ENCODE measurements at regions not wholly inside any gene's neighbourhood (a gene's known extent, or its start where the extent isn't known, plus 50 kb on each side); places are given as distances from the start of the nearest gene placed in this dataset.

DNA sequence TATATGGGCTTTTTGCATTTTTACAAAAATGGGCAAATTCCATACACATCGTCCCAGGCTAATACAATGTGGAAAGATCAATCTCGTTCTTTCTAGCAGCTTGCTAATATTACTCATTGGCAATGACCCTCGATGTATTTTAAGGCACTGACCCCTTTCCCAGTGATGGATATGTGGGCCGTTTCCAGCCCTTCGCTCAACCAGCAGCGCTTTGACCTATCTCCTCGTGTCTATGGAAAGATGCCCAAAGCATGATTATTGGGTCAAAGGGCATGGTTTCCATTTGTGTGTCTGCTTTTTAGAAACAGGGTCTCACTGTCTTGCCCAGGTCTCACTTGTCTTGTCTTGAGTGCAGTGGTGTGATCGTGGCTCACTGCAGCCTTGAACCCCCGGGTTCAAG lies 273.8 kb downstream of the MRTFB start:
- H3K9me3 ChIP-seq (ENCODE audit: low read length) = no peaks in the 10 kb centered on the region
- H3K27ac ChIP-seq (ENCODE audit: low read depth, low read length) = no peak overlapping the region

DNA sequence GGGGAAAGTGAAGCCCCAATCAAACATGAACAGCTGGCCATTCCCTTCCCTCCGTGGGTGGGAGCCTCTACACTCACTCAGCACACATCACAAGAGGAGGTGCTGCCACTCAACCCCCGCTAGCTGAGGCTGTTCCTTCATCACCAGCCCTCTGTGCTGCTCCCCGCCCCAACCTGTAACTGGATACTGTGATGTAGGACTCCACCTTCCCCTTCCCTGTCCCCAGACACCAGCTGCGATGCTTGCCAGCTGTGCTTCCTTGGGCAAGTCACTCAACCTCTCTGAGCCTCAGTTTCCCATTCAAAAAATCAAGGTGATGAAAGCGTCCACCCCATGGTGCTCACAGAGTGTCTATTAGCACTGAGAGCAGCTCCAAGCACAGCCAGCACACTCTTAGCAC lies 273.2 kb downstream of the MRTFB start:
- H3K27me3 ChIP-seq (ENCODE audit: control insufficient read depth in 1 of 2, insufficient read depth in 2 of 2, low read length in 2 of 2) = no peaks in the 10 kb centered on the region
- no peak overlapping the region for H3K9ac ChIP-seq (ENCODE audit: low read length)
- no peak overlapping the region for H3K4me3 ChIP-seq (ENCODE audit: low read depth in 1 of 2, low read length in 2 of 2)
- no peak overlapping the region for H3K27ac ChIP-seq (ENCODE audit: low read depth, low read length)
- no peaks in the 10 kb centered on the region for H3K36me3 ChIP-seq (ENCODE audit: insufficient read depth, low read length)
- no peaks in the 10 kb centered on the region for H3K4me1 ChIP-seq (ENCODE audit: insufficient read depth, low read length)
- no peaks in the 10 kb centered on the region for H3K9me3 ChIP-seq (ENCODE audit: low read length)

More for the DNA sequence above, 273.8 kb downstream of the MRTFB start:
- H3K4me3 ChIP-seq (ENCODE audit: low read depth in 1 of 2, low read length in 2 of 2) = no peak overlapping the region
- H3K4me1 ChIP-seq (ENCODE audit: insufficient read depth, low read length) = no peaks in the 10 kb centered on the region
- no peak overlapping the region for H3K9ac ChIP-seq (ENCODE audit: low read length)
- H3K27me3 ChIP-seq (ENCODE audit: control insufficient read depth in 1 of 2, insufficient read depth in 2 of 2, low read length in 2 of 2) = no peaks in the 10 kb centered on the region
- H3K36me3 ChIP-seq (ENCODE audit: insufficient read depth, low read length) = no peaks in the 10 kb centered on the region

DNA sequence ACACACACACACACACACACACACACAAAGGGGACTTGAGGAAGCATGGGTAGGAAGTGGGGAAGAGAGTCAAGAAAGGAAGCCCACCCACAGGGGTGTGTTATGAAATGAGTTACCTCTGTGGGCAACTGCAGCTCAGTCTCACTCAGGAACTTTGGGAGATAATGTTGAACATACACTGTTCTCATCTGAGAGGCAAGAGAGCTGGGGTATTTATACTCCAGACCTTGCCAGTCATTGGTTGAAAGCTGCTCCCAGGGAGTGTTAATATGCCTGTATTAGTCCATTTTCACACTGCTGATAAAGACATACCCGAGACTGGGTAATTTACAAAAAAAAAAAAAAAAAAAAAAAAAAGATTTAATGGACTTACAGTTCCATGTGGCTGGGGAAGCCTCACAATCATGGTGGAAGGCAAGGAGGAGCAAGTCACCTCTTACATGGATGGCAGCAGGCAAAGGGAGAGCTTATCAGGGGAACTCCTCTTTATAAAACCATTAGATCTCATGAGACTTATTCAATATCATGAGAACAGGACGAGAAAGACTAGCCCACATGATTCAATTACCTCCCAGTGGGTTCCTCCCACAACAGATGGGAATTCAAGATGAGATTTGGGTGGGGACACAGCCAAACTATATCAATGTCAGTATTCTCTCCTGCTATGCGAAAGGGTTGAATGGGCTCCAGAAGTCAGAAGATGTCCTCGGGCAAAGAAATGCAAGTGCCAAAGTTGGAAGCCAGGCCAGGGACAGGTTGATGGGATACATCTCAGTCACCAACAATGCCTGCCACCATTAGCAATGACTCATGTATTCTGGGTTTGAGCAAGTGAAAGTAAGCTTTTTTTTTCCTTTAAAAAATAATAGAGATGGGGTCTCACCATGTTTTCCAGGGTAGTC lies 270.5 kb downstream of the MRTFB start:
- H3K36me3 ChIP-seq (ENCODE audit: insufficient read depth, low read length) = no peaks in the 10 kb centered on the region
- H3K9ac ChIP-seq (ENCODE audit: low read length) = no peak overlapping the region
- no peaks in the 10 kb centered on the region for H3K9me3 ChIP-seq (ENCODE audit: low read length)
- no peak overlapping the region for H3K4me3 ChIP-seq (ENCODE audit: low read depth in 1 of 2, low read length in 2 of 2)
- H3K27ac ChIP-seq (ENCODE audit: low read depth, low read length) = no peak overlapping the region
- no peaks in the 10 kb centered on the region for H3K4me1 ChIP-seq (ENCODE audit: insufficient read depth, low read length)
- no peaks in the 10 kb centered on the region for H3K27me3 ChIP-seq (ENCODE audit: control insufficient read depth in 1 of 2, insufficient read depth in 2 of 2, low read length in 2 of 2)

DNA sequence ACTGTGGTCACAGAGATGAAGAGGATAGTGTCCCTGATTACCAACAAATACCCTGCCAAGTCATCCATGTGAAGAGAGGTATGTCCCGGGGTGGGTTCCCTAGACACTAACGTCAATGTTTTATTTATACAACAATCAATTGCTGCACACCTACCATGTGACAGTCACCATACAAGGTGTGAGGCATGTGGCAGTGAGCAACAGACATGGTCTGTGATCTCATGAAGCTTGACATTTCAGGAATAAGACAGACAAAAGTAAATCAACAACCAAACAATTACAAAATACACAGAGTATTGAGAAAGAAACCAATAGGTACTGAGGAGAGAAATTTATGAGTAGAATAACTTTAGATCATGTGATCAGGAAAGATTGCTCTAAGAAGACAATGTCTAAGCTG lies 268.6 kb downstream of the MRTFB start:
- Histone ChIP-seq H3K9ac (ENCODE audit: low read length) (no peak overlapping the region), H3K9me3 (ENCODE audit: low read length) (no peaks in the 10 kb centered on the region), H3K4me1 (ENCODE audit: insufficient read depth, low read length) (no peaks in the 10 kb centered on the region), H3K27me3 (ENCODE audit: control insufficient read depth in 1 of 2, insufficient read depth in 2 of 2, low read length in 2 of 2) (no peaks in the 10 kb centered on the region), H3K4me3 (ENCODE audit: low read depth in 1 of 2, low read length in 2 of 2) (no peak overlapping the region), H3K27ac (ENCODE audit: low read depth, low read length) (no peak overlapping the region), H3K36me3 (ENCODE audit: insufficient read depth, low read length) (no peaks in the 10 kb centered on the region)

DNA sequence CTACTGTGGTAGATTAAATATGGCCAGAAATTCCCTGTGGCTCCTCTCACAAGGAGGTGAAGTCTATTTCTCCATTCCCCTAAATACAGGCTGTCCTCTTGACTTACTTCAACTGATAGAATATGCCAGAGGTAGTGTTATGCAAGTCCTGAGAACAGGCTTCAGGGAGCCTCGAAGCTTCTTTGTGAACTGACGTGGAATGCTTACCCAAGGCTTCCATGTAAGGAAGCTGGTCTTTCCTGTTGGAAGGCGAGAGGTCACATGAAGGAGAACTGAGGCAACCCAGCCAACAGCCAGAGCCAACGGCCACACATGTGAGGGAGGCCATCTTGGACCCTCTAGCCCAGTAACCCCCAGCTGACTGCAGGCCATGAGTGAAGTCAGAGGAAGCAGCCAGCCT lies 267.9 kb downstream of the MRTFB start:
- Histone ChIP-seq H3K36me3 (ENCODE audit: insufficient read depth, low read length) (no peaks in the 10 kb centered on the region), H3K4me1 (ENCODE audit: insufficient read depth, low read length) (no peaks in the 10 kb centered on the region), H3K9ac (ENCODE audit: low read length) (no peak overlapping the region), H3K9me3 (ENCODE audit: low read length) (no peaks in the 10 kb centered on the region), H3K4me3 (ENCODE audit: low read depth in 1 of 2, low read length in 2 of 2) (no peak overlapping the region), H3K27ac (ENCODE audit: low read depth, low read length) (no peak overlapping the region), H3K27me3 (ENCODE audit: control insufficient read depth in 1 of 2, insufficient read depth in 2 of 2, low read length in 2 of 2) (no peaks in the 10 kb centered on the region)

DNA sequence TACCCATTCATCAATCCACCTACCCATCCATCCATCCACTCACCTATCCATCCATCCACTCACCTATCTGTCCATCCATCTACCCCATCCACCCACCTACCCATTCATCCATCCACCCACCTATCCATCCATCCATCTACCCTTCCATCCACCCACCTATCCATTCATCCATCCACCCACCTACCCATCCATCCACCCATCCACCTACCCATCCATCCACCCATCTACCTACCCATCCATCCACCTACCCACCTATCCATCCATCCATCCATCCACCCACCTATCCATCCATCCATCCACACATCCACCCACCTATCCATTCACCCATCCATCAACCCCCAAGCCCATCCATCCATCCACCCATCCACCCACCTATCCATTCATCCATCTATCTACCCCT lies 267.1 kb downstream of the MRTFB start:
- no peak overlapping the region for H3K27ac ChIP-seq (ENCODE audit: low read depth, low read length)
- H3K9ac ChIP-seq (ENCODE audit: low read length) = no peak overlapping the region
- H3K9me3 ChIP-seq (ENCODE audit: low read length) = no peaks in the 10 kb centered on the region
- no peak overlapping the region for H3K4me3 ChIP-seq (ENCODE audit: low read depth in 1 of 2, low read length in 2 of 2)
- H3K4me1 ChIP-seq (ENCODE audit: insufficient read depth, low read length) = no peaks in the 10 kb centered on the region
- no peaks in the 10 kb centered on the region for H3K36me3 ChIP-seq (ENCODE audit: insufficient read depth, low read length)
- H3K27me3 ChIP-seq (ENCODE audit: control insufficient read depth in 1 of 2, insufficient read depth in 2 of 2, low read length in 2 of 2) = no peaks in the 10 kb centered on the region

DNA sequence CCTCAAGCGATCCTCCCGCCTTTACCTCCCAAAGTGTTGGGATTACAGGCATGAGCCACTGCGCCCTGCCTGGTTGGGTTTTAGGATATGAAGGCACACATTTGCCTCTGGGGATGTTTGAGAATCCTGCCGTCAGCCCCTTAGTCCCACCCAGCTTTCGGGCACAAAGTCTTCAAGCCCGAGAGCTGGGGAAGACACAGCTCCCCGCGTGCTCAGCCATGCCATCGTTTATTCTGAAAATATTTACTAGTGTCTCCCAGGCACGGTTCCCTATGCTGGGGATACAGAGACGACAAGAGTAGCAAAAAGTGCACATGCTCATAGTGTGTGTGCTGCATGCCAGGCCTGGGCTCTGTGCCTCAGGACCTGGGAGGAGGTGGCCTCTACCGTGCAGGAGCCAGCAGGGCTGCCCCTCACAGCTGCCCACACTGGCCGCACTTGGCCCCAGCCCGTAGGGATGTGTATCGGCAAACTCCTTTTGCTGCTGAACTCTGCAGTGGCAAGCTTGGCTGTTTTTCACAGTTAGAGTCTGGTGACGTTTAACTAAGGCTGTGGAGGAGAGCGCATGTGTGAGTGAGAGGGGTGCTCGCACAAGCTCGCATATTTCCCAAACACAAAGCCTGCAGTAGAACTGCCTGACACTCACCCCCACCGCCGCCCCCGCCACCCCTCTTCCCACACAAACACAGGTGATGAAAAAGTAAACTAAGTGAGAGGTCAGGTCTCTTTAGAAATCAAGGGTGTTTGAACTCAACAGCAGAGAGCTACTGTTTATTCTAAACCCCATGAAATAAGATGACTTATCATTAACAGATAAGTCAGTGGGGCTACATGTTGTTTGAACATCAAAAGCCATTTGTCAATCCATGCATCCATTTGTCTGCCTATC lies 266.4 kb downstream of the MRTFB start:
- H3K9me3 ChIP-seq (ENCODE audit: low read length) = no peaks in the 10 kb centered on the region
- H3K27ac ChIP-seq (ENCODE audit: low read depth, low read length) = no peak overlapping the region
- no peaks in the 10 kb centered on the region for H3K4me1 ChIP-seq (ENCODE audit: insufficient read depth, low read length)
- peak overlapping the region in 1 of 2 donors; percentile 38 for H3K4me3 ChIP-seq (ENCODE audit: low read depth in 1 of 2, low read length in 2 of 2)
- no peak overlapping the region for H3K9ac ChIP-seq (ENCODE audit: low read length)
- H3K27me3 ChIP-seq (ENCODE audit: control insufficient read depth in 1 of 2, insufficient read depth in 2 of 2, low read length in 2 of 2) = no peaks in the 10 kb centered on the region
- no peaks in the 10 kb centered on the region for H3K36me3 ChIP-seq (ENCODE audit: insufficient read depth, low read length)

DNA sequence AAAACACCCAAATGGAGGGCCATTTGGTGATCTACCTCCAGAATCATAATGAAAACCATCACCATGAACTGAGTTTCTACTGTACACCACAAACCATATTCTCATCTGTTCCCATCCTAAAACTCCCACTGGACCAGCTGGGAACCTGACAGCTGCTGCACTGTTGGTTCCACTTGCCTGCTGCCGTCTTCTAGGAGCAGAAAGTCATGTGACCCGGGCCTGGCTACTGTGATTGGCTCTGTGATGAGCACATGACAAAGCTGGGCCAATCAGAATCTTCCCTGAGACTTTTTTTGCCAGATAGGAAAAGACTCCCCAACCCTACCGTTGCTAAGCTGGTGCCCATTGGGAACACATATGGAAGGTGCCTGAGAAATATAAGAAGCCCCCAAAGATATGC lies 264.2 kb downstream of the MRTFB start:
- no peaks in the 10 kb centered on the region for H3K36me3 ChIP-seq (ENCODE audit: insufficient read depth, low read length)
- H3K4me3 ChIP-seq (ENCODE audit: low read depth in 1 of 2, low read length in 2 of 2) = no peak overlapping the region
- no peak overlapping the region for H3K9ac ChIP-seq (ENCODE audit: low read length)
- H3K27me3 ChIP-seq (ENCODE audit: control insufficient read depth in 1 of 2, insufficient read depth in 2 of 2, low read length in 2 of 2) = no peaks in the 10 kb centered on the region
- no peaks in the 10 kb centered on the region for H3K4me1 ChIP-seq (ENCODE audit: insufficient read depth, low read length)
- no peak overlapping the region for H3K27ac ChIP-seq (ENCODE audit: low read depth, low read length)
- H3K9me3 ChIP-seq (ENCODE audit: low read length) = no peaks in the 10 kb centered on the region

DNA sequence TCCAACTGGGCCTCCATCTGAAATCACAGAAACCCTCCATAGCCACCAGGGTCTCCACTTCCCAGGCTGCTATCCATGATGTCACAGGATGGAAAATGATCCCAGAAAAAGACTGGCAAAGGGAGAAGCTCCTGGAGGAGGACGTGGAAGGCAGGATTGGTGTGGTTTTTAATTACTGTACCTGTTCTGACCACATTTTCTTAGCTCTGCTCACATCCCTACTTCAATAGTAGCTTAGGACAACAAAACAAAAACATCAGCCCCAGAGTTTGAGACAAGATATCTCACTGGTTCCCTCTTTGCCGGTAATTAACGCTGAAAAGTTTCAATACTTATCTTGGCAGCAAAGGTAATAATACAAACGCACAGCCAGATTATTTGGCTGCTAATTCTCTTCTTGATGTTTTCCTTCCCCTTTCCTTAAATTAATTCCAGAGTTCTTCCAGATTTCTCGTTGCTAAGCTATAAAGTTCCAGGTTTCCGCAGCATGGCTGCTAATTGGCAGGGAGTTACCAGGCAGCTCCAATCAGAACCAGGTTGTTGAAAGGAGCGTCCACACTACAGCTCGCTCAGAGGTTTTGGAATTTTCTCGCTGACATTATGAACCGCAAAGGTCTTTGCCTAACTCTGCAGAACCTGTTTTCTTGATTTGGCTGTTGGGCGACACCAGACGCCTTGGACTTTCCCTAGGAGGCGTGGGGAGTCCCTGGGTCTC lies 263.4 kb downstream of the MRTFB start:
- no peaks in the 10 kb centered on the region for H3K4me1 ChIP-seq (ENCODE audit: insufficient read depth, low read length)
- no peaks in the 10 kb centered on the region for H3K9me3 ChIP-seq (ENCODE audit: low read length)
- H3K27ac ChIP-seq (ENCODE audit: low read depth, low read length) = no peak overlapping the region
- H3K4me3 ChIP-seq (ENCODE audit: low read depth in 1 of 2, low read length in 2 of 2) = no peak overlapping the region
- H3K27me3 ChIP-seq (ENCODE audit: control insufficient read depth in 1 of 2, insufficient read depth in 2 of 2, low read length in 2 of 2) = no peaks in the 10 kb centered on the region
- no peaks in the 10 kb centered on the region for H3K36me3 ChIP-seq (ENCODE audit: insufficient read depth, low read length)
- no peak overlapping the region for H3K9ac ChIP-seq (ENCODE audit: low read length)

DNA sequence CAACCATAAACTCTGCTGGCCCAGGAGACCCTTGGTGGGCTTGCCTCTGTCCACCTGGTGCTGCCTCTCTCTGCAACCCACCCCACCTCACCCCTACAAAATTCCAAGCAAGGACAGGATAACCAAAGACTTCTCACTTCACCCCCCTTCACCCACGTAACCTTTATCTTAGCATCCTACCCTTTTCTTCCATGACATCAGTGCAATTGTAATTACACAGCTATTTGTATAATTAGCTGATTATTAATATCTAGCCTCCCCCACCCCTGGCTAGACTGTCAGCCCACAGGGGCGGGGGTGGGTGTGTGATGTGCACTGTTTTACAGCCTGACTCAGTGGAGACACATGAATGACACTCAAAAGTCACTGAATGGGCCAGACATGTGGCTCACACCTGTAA lies 262.2 kb downstream of the MRTFB start:
- H3K9ac ChIP-seq (ENCODE audit: low read length) = no peak overlapping the region
- no peak overlapping the region for H3K4me3 ChIP-seq (ENCODE audit: low read depth in 1 of 2, low read length in 2 of 2)
- H3K9me3 ChIP-seq (ENCODE audit: low read length) = no peaks in the 10 kb centered on the region
- H3K36me3 ChIP-seq (ENCODE audit: insufficient read depth, low read length) = peaks cover 2% of the 10 kb centered on the region
- H3K27me3 ChIP-seq (ENCODE audit: control insufficient read depth in 1 of 2, insufficient read depth in 2 of 2, low read length in 2 of 2) = no peaks in the 10 kb centered on the region
- H3K4me1 ChIP-seq (ENCODE audit: insufficient read depth, low read length) = no peaks in the 10 kb centered on the region
- H3K27ac ChIP-seq (ENCODE audit: low read depth, low read length) = no peak overlapping the region

DNA sequence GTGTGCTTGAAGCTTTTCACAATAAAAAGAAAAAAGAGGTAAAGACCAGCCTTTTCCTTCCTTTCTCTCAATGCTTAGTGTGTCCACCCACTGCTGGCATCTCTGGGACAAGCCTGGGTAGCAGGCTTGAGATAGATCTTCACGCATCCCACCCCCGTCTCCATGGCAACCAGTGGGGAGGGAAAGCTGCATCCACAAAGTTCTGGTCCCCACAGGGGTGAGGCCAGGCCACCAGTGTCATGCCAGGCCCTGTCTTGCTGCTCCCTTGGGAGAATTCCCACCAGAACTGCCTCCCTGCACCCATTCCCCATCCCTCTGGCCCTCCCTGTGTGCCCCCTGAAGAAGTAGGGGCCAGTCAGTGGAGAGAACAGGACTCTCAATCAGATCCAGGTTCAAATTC lies 259.9 kb downstream of the MRTFB start:
- H3K4me1 ChIP-seq (ENCODE audit: insufficient read depth, low read length) = peaks cover 3% of the 10 kb centered on the region
- H3K36me3 ChIP-seq (ENCODE audit: insufficient read depth, low read length) = peaks cover 6% of the 10 kb centered on the region
- no peak overlapping the region for H3K9ac ChIP-seq (ENCODE audit: low read length)
- no peak overlapping the region for H3K4me3 ChIP-seq (ENCODE audit: low read depth in 1 of 2, low read length in 2 of 2)
- no peaks in the 10 kb centered on the region for H3K9me3 ChIP-seq (ENCODE audit: low read length)
- H3K27ac ChIP-seq (ENCODE audit: low read depth, low read length) = no peak overlapping the region
- no peaks in the 10 kb centered on the region for H3K27me3 ChIP-seq (ENCODE audit: control insufficient read depth in 1 of 2, insufficient read depth in 2 of 2, low read length in 2 of 2)
